GM23248 (cell line): ENCODE measurements at regions not wholly inside any gene's neighbourhood (a gene's known extent, or its start where the extent isn't known, plus 50 kb on each side); places are given as distances from the start of the nearest gene placed in this dataset.

Experiments
- EZH2 ChIP-seq: fragments of 200-600 bp; sonication (generic); IDR thresholded peaks from 2 replicates; pipeline ENCODE4 v1.6.1; 2018; ENCODE audit warnings: antibody characterized with exemption, mild to moderate bottlenecking; ENCODE audit not compliant: insufficient read depth, poor library complexity, severe bottlenecking
- EZH2phosphoT487 ChIP-seq: fragments of 200-600 bp; sonication (generic); IDR thresholded peaks from 2 replicates; pipeline ENCODE4 v1.6.1; 2018; ENCODE audit warnings: antibody characterized with exemption, moderate library complexity, mild to moderate bottlenecking, low read depth; ENCODE audit not compliant: insufficient read depth

- no peak for TF ChIP-seq EZH2
- no peak for TF ChIP-seq EZH2phosphoT487
These were observed 440.4 kb downstream of the EFNA5 start for GRCh38 chr5:107230367-107230766.
